ENCODE measurements at regions not wholly inside any gene's neighbourhood (a gene's known extent, or its start where the extent isn't known, plus 50 kb on each side); places are given as distances from the start of the nearest gene placed in this dataset.
"Not testable (repeated sequence)": the region's sequence is repeated elsewhere in the genome, so short reads cannot be mapped to it uniquely, and the experiment has no call there.

GRCh38 chr6:14501240-14501639 lies 383.7 kb downstream of the CD83 start:
- ATAC-seq, result no peak

- ATAC-seq, result no peak
Observed at GRCh38 chr6:14501914-14502313, 384.3 kb downstream of the CD83 start.

- no peak for ATAC-seq
Observed at GRCh38 chr6:14502551-14502950, 385.0 kb downstream of the CD83 start.

GRCh38 chr6:14505401-14505800 lies 387.8 kb downstream of the CD83 start:
- no peak for ATAC-seq

DNA sequence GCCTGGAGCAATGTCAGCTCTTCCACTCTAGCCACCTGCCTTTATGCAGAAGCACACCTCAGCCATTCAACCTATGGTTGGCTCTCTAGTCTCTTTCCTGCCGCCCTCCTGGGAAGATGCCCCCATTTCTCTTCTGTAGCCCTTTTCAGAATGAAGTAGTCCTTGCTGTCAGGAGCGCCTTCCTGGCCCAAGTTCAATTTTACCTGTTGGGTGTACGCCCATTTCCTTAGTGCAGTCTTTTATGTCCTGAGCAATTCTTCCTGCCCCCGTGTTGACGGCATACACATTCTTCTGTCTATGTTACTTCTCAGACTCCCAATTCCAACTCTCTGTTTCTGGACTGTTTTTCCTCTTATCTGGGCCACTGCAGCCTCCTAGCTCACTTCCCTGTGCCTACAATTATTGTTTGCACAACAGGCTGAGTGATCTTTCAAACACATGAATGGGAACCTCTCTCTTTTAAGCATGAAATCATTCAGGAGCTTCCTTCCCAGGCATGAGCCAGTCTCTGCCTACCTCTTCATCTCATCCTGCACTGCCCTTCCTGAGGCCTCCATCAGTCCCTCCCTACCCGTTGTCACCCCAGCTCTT lies 389.2 kb downstream of the CD83 start:
- no peak for ATAC-seq

- no peak for ATAC-seq
Observed at GRCh38 chr6:14509120-14509519, 391.5 kb downstream of the CD83 start.

GRCh38 chr6:14510038-14510437 lies 392.5 kb downstream of the CD83 start:
- no peak for ATAC-seq

DNA sequence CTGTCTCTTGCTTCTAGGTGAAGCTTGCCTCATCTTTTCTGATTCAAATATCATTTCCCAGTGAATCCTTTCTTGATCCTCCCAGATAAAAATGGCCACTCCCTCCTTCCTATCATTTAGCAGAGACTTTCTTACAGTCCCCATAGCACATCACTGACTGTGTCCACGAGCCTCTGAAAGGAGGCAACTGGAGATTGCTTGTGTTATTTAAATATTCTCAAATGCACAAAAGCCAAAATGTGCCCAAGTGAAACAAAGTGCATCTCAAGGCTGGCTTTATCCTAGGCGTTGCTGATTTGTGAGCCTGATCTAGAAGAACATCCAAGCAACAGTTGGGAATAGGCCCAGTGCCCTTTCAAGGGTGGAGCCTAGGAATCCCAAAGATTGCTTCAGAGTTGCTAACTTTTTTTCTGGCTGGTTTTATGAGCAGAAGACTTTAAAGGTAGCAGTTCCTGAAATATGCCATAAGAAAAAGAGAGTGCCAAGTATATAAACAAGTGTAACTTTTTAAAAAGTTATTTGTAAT lies 393.6 kb downstream of the CD83 start:
- ATAC-seq, result no peak

DNA sequence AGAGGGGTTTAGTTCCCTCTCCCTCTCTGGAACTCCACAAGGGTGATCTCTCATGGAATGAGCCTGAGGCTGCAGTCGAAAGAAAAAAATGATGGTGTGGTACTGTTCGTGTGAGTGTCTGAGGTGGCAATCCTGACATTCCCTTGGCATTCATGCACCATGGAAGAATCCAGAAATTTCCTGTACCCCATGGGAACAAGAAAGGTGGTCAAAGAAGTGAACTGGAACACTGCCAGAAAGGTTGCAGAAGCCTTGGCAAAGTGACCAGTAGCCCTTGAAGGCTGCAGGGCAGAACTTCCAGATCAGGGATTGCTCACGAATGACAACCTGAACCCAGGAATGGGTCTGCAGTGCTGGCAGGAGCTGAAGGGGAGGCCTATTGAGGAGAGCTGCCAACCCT lies 394.7 kb downstream of the CD83 start:
- no peak for ATAC-seq

- ATAC-seq, result no peak
Observed at GRCh38 chr6:14513496-14514393, 396.2 kb downstream of the CD83 start.

DNA sequence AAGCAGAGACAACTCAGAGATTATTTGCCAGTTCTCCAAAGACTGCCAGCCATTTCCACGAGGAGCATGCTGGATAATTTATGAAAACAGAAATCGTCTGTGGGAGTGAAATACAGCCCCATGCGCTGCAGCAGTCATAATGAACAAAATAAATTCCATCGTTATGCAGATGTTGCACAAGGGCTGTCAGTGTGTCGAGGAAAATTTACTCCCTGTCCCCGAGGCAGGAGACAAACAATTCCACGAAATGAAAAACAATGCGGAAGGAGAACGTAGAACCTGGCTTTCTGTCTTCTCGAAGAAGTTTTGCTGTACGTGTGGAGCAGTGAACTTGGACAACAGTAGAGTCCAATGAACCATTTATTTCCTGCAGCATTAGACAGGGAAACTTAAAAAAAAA lies 399.4 kb downstream of the CD83 start:
- ATAC-seq, result no peak

DNA sequence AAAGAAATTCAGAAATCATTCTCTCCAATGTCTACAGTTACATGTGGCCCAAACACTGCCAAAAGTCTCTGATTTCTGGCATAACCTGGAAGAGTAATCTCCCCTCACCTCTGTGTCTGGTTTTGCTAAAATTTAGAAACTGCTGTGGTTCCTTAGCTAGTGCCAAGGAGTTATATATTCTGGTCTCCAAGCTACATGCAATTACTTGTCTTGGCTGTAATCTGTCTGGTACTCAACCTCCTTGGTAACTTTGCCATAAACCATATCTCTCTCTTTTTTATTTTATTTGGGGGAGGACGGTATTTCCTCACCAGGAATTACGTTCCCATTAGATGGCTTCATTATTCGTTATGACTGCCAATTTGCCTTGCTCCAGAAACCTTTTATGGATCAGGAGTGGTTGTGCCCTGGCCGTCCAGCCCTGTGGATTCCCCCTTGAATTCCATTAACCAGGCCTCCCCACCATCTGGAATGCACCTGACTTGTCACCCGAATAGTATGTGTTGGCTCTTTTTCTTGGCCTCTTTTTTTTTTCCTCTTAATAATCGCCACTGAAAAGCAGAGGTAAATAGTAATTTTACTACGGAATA lies 400.0 kb downstream of the CD83 start:
- ATAC-seq, result no peak

DNA sequence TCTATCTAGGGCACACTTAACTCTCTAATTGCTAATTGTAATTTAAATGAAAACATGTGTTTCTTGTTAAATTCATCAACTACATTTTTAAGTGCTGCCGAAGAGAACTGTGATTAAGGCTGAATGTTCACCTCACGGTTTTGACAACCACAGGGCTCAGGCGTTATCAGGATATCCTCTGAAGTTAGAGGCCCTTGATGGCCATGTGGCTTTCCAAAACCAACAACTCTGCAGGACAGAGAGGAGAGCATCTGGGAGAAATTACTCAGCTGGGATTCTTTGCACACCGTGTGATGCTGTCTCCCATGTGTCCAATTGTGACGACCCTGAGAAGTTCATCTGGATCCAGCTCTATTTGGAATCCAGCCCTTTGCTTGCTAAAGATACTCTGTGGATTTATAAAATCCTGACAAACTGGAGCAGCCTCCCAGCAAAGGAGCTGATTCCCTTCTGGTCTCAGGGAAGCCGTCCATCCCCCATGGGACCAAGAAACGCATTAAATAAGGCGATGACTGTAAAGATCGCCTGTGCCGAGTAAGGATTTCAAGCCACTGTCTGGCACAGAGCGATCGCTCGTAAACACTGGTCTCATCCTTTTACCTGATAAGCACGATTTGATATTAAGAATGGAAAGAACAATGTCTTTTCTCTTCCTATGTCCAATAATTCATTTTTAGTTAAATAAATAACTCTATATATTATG lies 401.1 kb downstream of the CD83 start:
- ATAC-seq, result no peak

DNA sequence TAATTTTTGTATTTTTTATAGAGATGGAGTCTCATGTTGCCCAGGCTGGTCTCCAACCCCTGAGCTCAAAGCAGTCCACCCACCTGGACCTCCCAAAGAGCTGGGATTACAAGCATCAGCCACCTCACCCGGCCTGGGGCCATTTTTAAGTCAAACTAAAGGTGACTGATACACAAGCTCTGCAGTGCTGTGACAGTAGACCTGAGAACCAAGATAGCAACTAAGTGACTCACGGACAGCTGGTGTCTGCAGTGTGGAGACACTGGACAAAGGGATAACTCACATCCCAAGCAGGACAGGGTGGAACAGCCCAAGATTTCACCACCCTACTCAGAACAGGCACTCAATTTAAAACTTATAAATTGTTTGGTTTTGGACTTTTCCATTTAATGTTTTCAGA lies 402.5 kb downstream of the CD83 start:
- no peak for ATAC-seq

GRCh38 chr6:14520536-14520935 lies 403.0 kb downstream of the CD83 start:
- ATAC-seq, result no peak

DNA sequence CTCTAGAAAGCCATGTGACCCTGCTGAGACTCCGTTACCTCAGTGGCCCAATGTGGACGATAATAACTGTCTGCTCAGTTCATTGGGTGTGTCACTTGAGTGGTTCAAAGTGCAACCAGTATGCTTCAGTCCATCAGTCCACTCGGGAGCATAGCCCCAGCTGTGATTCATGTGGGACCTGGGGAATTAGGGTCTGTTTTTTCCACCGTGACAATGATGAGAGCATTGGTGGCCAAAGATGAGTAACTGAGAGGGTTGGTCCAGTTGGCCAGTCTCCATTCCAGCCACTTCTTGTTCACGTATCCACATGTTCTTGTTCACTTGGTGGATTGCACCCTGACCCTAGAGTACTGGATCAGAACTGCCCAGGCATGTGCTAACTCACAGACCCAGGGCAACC lies 403.6 kb downstream of the CD83 start:
- no peak for ATAC-seq

DNA sequence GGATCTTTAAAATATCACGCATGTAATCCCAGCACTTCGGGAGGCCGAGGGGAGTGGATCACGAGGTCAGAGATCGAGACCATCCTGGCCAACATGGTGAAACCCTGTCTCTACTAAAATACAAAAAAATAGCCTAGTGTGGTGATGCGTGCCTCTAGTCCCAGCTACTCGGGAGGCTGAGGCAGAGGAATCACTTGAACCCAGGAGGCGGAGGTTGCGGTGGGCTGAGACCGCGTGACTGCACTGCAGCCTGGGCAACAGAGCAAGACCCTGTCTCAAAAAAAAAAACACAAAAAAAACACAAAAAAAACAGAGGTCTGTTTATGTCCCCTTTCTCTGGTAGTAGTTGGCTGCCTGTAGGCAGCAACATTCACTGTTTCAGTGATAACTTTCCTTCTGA lies 404.3 kb downstream of the CD83 start:
- ATAC-seq, result not testable (repeated sequence)

GRCh38 chr6:14524319-14524718 lies 406.7 kb downstream of the CD83 start:
- ATAC-seq, result peak; percentile 17

GRCh38 chr6:14530385-14530784 lies 412.8 kb downstream of the CD83 start:
- no peak for ATAC-seq

DNA sequence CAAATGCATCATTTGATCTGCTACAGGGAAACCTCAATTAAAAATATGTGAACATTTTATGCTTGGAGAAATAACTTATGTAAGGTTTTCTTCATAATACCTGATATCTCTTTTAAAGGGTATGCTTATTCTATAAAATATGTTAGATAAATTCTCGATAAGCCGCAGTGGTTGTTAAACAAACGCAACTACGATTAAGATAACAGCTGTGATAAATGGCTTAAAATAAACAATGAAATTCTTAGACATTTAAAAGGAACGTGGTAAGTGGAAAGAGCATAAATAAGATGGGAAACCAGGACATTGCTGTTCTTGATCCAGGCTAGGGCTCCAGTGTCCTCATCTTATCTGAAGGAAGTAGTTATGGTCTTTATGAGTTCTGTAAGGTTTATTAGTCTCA lies 415.9 kb downstream of the CD83 start:
- no peak for ATAC-seq

GRCh38 chr6:14537030-14537429 lies 419.5 kb downstream of the CD83 start:
- ATAC-seq, result no peak

GRCh38 chr6:14540276-14540675 lies 422.7 kb downstream of the CD83 start:
- ATAC-seq, result no peak

Measured in esophagus mucosa (tissue), 1 donor.